Cerebellar cortex (tissue), 1 donor: ENCODE measurements at regions not wholly inside any gene's neighbourhood (a gene's known extent, or its start where the extent isn't known, plus 50 kb on each side); places are given as distances from the start of the nearest gene placed in this dataset.
"Not testable (repeated sequence)": the region's sequence is repeated elsewhere in the genome, so short reads cannot be mapped to it uniquely, and the experiment has no call there.

Experiments
- DNase-seq: peaks from one replicate; pipeline ENCODE4 v3.0.0-alpha.2; 2015; ENCODE audit warnings: low spot score

DNA sequence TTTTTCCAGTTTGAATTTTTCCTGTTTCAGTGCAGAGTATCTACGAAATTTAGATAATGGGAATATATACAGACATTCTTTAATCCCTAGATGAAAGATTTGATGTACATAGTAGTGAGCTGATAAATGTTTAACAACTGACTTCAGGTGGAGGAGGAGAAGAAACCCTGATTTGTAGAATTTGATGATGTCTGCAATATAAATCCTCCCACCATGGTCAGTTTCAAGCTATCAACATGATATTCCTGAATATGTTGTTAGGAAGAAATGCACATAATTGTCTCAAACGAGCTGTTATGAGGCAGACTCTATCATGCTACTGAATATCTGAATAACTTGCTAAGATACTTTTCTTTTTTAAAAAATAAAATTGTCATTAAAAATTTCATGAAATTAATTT lies 629.3 kb upstream of the LRRN3 start:
- DNase-seq: no peak

DNA sequence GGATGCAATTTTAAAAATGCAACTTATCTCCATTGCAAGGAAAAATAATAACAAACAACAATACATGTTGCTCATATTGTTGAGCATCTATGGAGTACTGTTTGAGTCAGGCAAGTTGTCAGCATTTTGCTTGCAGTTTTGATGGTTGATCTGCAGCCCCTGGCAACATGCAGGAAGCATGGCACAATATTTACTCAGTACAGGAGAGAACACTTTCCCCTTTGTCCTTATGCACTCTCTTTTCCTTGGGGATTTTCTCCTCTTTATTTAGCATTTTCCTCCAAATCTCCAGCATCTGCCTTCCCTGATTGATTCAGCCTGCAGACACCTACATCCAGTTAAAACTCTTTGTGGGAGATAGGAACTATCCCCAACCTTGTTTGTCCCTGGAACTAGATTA lies 620.5 kb upstream of the LRRN3 start:
- no peak for DNase-seq

DNA sequence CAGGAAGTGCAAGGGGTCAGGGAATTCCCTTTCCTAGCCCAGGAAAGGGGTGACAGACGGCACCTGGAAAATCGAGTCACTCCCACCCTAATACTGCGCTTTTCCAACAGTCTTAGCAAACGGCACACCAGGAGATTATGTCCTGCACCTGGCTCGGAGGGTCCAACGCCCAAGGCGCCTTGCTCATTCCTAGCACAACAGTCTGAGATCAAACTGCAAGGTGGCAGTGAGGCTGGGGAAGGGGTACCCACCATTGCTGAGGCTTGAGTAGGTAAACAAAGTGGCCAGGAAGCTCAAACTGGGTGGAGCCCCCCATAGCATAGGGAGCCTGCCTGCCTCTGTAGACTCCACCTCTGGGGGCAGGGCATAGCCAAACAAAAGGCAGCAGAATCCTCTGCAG lies 618.5 kb upstream of the LRRN3 start:
- DNase-seq: not testable (repeated sequence)

DNA sequence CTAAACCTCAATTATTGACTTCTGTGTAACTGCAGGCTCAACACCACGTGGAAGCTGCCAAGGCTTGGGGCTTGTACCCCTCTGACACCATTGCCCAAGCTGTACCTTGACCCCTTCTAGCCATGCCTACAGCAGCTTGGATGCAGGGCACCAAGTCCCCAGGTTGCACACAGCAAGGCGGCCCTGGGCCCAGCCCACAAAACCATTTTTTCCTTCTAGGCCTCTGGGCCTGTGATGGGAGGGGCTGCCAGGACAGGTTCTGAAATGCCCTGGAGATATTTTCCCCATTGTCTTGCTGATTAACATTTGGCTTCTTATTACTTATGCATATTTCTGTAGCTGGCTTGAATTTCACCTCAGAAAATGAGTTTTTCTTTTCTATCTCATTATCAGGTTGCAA lies 610.0 kb upstream of the LRRN3 start:
- DNase-seq: no peak

DNA sequence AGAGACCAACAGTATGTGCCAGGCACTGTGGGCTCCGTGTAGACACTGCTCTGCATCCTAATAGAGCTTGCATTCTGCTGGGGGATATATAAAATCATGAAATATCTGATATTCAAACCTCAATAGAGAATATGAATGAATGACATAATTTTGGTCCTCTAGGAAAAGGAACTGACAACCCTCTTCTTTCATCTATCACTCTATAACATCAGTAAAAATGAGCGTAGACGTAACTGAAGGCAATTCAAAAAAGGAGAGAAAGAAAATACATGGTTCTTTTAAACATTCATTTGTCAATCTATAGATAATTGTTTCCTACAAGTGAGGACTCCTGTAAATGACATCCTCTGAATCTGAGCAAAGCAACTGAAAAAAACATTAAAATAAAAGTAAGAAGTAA lies 607.4 kb upstream of the LRRN3 start:
- no peak for DNase-seq

DNA sequence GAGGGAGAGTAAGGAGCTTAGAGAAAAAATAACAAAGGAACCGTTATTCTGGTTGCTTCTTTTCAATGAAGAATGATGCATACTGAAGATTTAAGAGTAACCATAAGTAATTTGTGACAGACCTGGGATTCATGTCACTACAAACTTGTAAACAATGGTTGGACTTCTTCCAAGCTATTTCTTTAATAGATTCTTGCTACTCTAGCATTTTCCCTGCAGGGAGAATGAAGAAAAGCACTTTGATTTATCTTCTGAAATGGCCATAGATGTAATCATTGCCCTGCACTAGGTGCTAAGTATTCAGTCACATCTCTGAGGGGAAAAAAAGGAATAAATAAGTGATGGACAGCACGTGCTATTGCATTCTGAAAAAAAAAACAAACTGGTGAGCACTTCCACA lies 606.6 kb upstream of the LRRN3 start:
- no peak for DNase-seq

DNA sequence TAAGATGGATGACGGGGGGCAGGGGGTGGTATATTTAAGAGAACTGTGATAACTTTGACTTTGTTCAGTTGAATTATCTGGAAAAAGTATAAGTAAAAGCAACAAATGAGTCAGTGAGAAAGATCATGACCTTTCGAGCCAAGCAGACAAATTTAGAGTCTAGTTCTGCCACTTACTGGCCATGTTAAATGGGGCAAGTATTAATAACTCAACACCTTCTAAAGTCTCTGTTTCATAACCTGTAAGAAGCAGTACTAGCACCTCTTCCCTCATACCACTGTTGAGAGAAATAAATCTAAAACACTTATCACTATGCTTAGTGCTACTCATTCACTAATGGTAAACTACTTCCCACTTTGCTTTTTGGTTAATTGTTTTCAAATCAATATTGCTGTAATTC lies 604.4 kb upstream of the LRRN3 start:
- no peak for DNase-seq

DNA sequence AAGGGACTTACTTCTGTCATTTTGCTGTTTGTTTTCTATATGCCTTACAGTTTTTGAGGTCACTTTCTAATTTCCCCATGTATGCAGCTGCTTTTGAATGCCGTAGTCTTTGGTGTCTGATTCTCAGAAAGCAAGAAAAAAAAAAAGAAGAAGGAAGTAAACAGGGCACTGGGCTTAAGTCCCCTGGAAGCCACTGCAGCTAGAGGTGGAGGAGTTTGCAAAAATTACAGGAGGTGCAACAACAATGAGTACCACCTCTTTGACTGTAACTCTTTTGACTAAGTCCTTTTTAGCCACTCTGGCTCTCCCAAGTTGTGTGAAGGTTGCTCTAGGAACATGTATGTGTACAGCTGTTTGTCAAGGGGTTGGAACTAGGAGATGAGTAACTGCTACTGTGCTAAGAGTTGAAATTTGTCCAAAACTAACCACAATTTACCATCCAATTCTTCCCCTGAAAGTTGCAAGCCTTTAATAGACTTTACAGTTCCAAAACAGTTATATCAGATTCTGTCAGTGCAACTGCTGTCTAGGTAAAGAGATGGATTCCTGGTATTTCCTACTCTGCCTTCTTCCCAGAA lies 588.0 kb upstream of the LRRN3 start:
- no peak for DNase-seq

DNA sequence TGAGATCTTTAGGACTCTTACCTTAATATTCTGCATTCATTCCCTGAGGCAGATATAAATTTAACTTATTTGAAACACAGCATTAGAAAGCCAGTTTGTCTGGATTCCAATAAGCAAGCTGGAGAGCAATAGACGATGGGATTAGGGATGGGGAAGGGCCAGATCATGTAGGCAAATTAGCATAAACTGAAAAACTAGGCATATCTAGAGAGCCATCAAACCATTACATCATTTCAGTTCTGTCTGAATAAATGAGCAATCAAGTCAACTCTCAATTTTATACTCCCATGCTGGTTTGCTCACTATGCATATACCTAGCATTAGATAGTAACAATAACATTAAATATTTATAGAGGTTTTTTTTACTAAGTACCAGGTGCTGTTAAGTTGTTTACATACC lies 583.6 kb upstream of the LRRN3 start:
- no peak for DNase-seq

DNA sequence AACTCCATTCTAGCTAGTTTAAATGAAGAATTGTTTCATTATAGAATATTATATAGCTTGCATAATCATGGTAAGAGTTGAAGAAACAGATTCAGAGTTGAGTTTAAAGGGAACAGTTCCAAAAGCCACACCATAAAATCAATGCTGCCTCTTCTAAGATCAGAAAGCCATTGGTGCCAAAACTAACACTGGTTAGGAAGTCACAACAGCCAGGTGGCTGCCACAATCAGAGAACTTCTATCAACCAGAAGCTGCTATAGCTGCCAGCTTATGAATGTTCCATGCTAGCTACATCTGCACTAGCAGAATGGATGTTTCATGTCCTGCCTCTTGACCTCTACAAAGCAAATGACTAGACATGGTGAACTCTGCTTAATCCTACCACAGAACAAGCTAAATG lies 583.1 kb upstream of the LRRN3 start:
- DNase-seq: no peak

DNA sequence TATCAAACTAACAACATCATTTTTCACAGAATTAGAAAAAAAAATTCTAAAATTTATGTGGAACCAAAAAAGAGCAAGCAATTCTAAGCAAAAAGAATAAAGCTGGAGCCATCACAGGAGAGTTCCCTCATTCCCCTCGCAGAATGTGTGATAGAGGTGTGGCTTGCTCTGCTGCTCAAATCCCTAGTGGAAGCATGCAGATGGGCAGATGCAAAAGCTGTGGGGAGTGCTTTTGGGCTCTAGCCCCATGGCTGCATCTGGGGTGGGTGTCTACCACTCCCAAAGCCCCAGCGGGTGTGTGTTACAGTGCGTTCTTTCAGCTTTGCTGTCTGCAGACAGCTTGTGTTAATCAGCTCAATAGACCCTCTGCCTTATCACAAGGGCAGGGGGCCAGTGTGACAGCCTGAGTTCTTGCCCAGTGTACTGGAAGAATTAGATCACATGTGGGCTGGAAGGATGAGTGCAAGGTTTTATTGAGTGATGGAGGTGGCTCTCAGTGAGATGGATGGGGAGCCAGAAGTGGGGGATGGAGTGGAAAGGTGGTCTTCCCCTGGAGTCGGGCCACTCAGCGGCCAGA lies 575.9 kb upstream of the LRRN3 start:
- not testable (repeated sequence) for DNase-seq

DNA sequence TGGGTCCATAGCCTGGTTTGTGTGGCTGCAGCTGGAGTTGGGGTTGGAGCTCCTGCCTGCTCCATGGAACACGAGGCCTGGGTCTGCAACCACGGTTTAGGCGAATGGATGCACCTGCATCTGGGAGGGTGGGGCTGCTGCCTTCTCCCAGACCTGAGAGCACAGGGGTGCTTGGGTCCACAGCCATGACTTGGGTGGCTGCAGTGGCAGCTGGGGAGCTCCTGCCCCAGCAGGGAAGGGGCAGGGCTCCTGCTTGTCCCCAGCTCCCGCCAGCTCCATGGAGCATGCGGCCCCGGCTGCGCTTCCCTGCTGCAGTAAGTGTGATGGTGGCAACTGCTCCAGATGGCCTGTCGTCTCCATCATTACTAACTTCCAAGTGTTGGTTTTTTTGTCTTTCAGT lies 571.1 kb upstream of the LRRN3 start:
- no peak for DNase-seq

DNA sequence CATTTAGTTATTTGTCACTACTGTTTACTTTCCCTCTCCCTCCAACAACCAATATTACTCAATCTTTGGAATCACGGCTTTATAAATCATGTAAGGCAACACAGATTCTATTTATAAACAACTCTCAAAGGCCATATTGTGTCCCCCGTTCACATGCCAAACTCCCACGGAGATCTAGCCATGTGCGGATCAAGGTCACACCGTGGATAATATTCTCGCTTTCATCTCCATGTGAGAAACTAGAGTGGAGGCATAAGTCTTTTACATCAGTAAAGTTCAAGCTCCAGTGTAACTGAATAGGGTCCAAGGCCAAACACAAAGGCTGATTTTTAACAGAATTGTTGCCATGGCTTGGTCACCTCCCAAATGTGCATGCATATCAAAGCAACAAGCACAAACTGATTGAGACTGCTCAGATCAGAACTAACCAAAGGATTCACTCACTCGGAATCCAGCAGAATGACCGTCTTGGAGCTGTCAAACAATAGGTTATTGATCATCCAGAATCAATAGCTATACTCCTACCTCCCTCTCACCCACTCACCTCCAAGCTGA lies 569.5 kb upstream of the LRRN3 start:
- DNase-seq: peak; percentile 66

DNA sequence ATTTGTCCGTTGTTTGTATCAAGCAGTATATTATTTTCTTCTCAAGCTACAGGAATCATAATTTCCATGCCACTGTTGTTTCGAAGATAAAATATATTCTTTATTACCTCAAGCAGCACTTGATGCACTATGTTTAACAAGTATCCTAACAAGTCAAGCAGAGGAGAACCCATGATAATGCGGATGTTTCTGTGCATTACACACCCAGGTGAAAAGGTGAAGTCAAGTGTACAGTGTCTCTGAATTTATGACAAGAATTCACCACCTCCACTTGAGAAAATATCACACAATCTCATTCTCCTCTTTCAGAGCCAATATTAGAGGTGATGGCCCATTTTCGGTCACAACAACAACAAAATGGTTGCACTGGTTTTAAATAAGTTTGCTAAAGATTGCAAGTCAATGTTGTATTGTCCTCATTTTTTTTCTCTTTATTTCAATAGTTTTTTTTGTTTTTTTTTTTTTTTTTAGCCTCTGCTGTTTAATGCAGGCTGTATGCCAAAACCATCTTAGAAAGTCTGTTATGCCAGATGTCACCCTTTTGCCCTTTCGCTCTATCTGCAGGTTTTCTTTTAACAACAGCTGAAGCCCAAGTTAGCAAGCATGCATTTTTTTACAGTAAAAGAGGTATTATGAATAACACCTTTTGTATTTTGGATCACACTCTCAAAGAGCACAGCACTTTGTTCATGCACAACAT lies 568.7 kb upstream of the LRRN3 start:
- peak; percentile 64 for DNase-seq

DNA sequence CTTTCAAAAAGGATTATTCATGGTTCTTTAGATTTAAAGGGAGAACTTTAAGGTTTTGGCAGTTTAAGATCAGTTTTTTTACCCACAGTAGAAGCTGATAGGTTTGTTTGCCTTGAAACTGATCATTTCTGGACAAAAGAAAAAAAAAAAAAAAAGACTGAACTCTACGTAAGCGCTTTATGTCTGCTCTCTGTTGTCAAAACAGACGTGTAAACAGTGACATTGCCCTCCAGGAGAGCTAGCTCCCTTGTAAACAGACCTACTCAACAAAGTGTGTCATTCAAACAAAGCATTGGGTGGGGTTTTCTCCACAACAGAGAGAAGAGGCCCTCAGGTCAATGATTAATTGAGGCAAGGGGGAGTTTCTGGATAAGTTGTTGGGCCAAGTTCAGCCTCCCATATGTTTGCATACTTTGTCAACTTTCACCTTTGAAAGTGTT lies 568.1 kb upstream of the LRRN3 start:
- DNase-seq: no peak

DNA sequence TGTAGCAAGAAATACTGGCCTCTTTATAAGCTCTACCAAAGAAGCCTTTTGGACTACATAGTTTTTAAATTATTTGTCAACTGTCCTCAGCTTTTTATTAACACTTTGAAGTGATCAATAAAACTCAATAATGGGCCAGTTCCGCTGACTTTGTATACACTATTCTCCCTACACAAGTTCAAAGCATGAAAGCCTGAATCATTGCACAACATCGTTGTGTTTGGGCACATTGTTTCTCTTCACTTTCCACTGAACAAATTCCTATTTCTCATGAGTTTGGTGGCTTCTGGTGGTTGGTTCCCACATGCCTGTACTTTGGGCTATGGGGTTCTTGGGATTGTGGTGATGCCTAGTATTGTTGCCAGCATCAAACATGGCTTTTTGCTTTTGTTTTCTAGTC lies 561.8 kb upstream of the LRRN3 start:
- no peak for DNase-seq

DNA sequence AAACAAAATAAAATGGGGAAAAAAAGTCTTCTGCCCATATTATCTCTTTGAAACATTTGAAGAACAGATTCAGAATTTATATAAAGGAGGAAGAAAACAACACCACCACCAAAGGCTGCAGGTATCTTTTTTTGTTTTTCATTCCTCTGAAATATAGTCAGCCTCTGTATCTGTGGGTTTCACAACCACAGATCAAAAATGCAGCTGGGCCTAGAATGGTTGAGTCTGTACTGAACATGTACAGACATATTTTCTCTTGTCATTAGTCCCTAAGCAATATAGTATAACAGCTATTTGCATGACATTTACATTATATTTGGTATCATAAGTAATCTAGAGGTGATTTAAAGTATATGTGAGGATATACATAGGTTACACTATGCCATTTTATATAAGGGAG lies 559.7 kb upstream of the LRRN3 start:
- DNase-seq: no peak

DNA sequence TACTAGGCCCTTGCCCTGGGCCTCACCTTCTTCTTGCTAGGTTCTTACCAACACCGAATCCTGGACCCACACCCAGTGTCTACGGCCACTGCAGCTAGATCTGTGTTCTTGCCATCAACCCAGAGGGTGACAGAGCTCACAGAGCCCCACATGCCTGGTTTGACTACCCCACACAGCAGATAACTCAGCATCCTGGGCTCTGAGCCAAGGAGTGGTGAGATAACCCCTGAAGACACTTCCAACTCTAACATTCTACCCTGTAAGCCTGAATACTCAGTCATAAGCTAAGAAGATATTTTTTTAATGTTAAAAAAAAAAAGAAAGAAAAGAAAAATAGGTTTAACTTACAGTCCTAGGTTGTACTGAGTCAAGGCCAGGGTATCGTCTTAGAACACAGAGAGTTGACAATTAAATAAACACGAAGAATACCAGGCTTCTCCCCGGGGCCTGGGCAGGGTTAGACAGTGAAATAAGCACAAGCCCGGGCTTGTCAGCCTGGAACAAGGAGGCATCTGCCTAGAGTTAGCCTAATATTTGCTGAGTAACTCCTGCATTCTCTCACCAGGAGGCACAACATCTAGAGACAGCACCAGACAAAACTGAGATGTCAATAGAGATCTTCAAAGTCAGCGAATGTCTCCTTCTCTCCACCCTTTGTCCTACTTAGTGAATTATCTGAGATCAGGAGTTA lies 556.5 kb upstream of the LRRN3 start:
- peak; percentile 4 for DNase-seq

DNA sequence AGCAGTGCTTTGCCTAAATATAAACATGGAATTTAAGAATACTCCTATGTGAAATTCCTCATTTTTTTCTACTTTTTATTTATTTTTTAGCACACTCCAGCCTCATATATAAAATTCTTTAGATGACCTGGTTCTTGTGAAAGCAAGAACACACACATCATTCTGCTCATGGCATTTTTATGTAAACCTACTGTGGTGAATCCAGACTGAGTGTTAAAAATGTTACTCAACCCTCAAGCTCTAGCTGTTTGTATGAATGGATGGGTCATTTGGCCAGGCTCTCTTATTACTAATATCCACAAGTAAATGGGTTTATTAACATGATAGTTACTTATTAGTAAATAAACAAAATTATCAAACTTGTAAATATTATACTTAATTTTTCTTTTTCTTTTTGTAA lies 551.7 kb upstream of the LRRN3 start:
- DNase-seq: no peak

DNA sequence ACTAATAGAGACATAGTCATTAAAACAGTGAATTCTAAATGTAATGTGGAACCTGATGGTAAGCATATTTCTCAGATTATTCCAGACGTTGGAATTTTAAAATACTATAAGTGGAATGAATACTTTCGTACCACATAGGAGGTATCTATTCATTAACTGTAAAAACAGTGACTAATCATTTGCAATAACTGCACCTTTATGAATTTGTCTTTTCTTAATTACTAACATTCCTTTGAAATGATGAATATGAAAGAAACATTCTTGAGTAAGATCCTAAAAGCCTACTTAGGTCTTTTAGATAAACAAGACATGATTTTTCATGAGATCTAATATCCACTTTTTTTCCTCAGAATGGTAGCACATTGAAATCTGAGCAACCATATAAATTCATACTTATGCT lies 549.0 kb upstream of the LRRN3 start:
- DNase-seq: no peak

DNA sequence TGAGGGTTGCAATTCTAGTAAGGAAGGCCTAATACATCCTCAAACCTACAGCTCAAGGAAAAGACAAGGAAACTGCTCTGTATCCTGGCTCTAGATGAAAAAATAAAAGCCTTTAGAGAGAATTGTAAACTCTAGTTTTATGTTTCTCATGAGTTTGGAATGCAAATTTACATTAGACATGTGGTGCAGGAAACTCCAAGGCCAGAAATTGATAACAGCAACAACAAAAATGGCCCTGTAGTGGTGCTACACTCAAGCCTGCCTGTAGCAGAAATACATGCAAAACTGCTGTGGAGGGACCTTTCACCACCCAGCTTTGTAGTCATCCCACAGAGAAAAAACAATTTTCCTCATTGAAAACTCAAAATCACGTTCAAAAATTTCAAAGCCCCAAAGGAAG lies 546.7 kb upstream of the LRRN3 start:
- DNase-seq: no peak

DNA sequence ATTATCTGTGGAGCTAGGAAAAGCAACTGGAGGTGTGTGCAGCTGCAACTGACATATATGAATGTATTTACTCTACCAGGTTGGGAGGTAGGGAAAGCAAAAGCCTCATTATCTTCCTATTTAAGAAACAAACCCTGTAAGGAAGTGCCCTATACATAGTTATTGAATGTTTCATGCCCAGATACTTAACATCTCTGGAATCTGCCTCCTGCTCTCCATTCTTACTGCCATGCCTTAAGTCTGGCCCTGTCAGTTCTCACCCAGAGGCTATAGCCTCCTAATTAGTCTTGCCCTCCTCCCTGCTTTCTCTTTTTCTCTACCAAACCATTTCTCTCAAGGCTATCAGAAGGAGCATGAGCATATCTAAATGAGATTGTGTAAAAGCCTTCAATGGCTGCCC lies 542.6 kb upstream of the LRRN3 start:
- DNase-seq: no peak

DNA sequence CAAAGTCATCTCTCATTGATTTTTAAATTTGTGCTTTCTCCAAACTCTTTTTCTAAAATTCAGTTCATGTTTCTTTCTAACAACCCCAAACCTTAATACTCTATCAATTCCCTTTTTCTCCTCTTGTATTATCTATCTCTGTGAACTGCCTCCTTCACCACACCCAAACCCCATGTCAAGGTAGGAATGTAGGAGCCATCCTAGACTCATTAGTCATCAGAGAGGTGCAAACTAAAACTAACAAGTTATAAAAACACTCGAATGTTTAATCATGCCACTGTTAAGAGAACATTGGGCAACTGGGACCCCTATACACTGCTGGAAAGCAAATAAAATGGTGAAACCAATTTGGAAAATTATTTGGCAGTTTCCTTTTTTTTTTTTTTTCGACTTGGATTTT lies 533.8 kb upstream of the LRRN3 start:
- DNase-seq: no peak
